HG03432 (cell line): ENCODE measurements at regions not wholly inside any gene's neighbourhood (a gene's known extent, or its start where the extent isn't known, plus 50 kb on each side); places are given as distances from the start of the nearest gene placed in this dataset.
"Not testable (repeated sequence)": the region's sequence is repeated elsewhere in the genome, so short reads cannot be mapped to it uniquely, and the experiment has no call there.

ENCODE experiments used
- ATAC-seq: cut with Tn5 transposase; IDR thresholded peaks from one replicate; pipeline ENCODE4 v1.9.1; 2021; ENCODE audit warnings: mild to moderate bottlenecking, moderate library complexity; ENCODE audit not compliant: unreplicated experiment

- ATAC-seq = no peak
Measured at GRCh38 chr9:88831713-88832407, 159.4 kb upstream of the S1PR3 start.

- no peak for ATAC-seq
Measured at GRCh38 chr9:88833946-88834345, 157.3 kb upstream of the S1PR3 start.

GRCh38 chr9:88835038-88835466 lies 156.2 kb upstream of the S1PR3 start:
- ATAC-seq = peak; percentile 99

- no peak for ATAC-seq
Measured at GRCh38 chr9:88835772-88836171, 155.5 kb upstream of the S1PR3 start.

- ATAC-seq = no peak
Measured at GRCh38 chr9:88837731-88838130, 153.5 kb upstream of the S1PR3 start.

- not testable (repeated sequence) for ATAC-seq
Measured at GRCh38 chr9:88849878-88850277, 141.4 kb upstream of the S1PR3 start.

GRCh38 chr9:88852794-88853193 lies 138.5 kb upstream of the S1PR3 start:
- no peak for ATAC-seq

- ATAC-seq = no peak
Measured at GRCh38 chr9:88870627-88871026, 120.6 kb upstream of the S1PR3 start.

- no peak for ATAC-seq
Measured at GRCh38 chr9:88871669-88872068, 119.6 kb upstream of the S1PR3 start.

- no peak for ATAC-seq
Measured at GRCh38 chr9:88872192-88872946, 118.9 kb upstream of the S1PR3 start.

GRCh38 chr9:88873635-88874034 lies 117.6 kb upstream of the S1PR3 start:
- ATAC-seq = no peak

GRCh38 chr9:88874391-88874790 lies 116.9 kb upstream of the S1PR3 start:
- no peak for ATAC-seq

GRCh38 chr9:88875400-88876120 lies 115.7 kb upstream of the S1PR3 start:
- no peak for ATAC-seq

- no peak for ATAC-seq
Measured at GRCh38 chr9:88880199-88880598, 111.1 kb upstream of the S1PR3 start.

- ATAC-seq = not testable (repeated sequence)
Measured at GRCh38 chr9:88884291-88884690, 107.0 kb upstream of the S1PR3 start.

GRCh38 chr9:88886762-88887161 lies 104.5 kb upstream of the S1PR3 start:
- not testable (repeated sequence) for ATAC-seq

GRCh38 chr9:88889386-88889785 lies 101.9 kb upstream of the S1PR3 start:
- ATAC-seq = no peak

GRCh38 chr9:88890546-88890945 lies 100.7 kb upstream of the S1PR3 start:
- no peak for ATAC-seq

GRCh38 chr9:88891040-88891439 lies 100.2 kb upstream of the S1PR3 start:
- ATAC-seq = no peak

- no peak for ATAC-seq
Measured at GRCh38 chr9:88892724-88893123, 98.5 kb upstream of the S1PR3 start.

GRCh38 chr9:88897081-88897480 lies 94.2 kb upstream of the S1PR3 start:
- no peak for ATAC-seq
